HG03095 (cell line): ENCODE measurements at regions not wholly inside any gene's neighbourhood (a gene's known extent, or its start where the extent isn't known, plus 50 kb on each side); places are given as distances from the start of the nearest gene placed in this dataset.

ENCODE experiments used
- ATAC-seq: cut with Tn5 transposase; IDR thresholded peaks from one replicate; pipeline ENCODE4 v1.9.1; 2021; ENCODE audit warnings: moderate library complexity; ENCODE audit not compliant: unreplicated experiment

DNA sequence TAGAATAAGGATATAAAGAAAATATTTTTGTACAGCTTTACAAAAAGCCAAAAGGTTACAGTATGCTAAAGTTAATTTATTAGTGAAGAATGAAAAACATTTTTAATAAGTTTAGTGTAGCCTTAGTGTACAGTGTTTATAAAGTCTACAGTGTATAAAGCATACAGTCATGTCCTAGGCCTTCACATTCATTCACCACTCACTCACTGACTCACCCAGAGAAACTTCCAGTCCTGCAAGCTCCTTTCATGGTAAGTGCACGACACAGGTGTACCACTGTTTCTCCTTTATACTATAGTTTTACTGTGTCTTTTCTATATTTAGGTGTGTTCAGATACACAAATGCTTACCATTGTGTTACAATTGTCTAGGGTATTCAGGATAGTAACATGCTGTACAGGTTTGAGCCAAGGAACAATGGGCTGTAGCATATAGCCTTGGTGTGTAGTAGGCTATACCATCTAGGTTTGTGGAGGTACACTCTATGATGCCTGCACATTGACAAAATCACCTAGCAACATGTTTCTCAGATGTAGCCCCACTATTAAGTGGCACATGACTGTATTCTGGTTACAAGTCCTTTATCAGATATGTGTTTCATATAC lies 197.1 kb upstream of the KBTBD8 start:
- no peak for ATAC-seq

DNA sequence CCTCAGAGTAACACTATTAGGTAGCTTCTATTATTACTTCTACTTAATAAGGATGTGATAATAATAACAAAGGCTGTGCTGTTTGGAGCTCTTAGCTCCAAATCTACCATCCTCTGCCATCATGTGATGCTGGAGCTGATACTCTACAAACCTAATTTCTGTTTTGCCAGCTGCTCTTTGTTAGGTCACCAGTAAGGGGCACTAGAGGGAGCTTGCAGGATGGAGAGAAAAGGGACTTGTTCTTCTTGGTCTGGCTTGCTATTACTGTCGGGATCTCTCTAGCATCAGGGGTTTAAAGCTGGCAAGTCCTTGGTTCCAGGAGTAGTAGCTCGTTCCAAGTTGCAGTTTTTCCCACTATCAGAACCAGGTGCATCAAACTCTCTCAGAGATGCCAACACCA lies 194.9 kb upstream of the KBTBD8 start:
- ATAC-seq = no peak

DNA sequence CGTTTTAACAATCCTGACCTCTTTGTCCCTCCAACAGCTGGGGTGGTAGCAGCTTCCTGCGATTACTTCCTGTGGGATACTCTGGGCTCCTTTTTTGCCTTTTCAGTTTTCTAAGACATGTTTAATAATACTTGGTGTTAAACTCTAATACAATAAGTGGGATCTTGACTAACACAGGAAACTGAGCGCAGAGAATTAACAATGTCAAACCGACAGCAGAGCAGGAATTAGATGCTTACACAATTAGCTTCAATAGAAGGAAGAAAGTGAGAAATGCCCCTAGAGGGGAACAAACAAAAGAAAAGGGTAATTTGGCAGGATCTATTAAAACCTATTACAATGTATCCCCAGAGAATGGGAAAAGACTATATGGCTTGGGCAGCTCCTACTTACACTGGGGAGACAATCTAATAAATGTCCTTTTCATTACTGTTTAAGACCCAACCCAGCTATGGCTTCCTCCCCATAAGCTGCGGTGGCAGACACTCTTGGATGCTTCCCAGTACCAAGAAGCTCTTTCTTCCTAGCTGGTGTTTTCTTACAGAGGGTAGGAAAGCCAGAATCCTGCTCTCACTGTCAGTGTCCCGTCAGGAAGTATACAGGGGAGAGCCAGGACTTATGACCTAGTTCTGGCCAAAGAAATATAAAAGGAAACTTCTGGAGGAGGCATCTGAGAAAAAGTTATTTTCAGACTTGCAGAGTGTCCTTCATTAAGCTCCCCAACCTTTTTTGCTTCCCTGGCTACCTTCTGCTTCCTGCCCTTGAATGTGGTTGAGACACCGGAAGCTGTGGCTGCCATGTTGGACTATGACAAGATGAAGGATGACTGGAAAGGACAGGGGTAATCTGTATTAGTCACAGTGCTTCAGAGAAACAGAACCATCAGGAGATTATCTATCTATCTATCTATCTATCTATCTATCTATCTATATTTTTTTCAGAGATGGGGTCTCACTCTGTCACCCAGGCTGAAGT lies 194.1 kb upstream of the KBTBD8 start:
- no peak for ATAC-seq

DNA sequence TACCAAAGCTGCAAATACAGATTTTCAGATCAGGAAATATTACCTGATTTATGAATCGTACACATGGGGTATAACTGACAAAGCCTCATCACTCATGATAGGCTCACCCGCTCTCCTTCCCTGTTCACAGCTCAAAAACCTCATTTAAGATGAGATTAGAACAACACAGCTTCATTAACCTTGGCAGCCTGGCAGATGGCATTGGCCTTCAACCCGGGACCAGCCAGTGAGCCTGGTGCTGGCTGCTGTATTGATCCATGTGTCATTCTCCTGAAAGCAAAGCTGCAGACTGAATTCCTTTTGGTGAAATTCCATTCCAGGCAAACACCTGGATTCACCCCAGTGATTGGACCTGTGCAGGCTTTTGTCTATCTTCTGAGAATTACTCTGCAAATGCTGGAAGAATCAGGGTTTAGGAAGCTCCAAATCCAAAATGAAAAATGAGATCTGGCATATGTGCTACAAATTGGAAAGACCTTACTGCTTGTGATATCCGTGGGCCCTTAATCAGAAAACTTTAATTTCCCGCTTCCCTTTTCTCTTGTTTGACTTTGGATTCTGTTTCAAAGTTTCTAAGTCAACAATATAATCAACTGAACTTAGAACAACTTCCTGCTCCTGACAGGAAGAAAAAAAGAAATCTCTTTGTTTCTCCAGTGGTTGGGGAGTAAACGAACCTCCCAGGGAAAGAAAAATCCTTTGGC lies 189.1 kb upstream of the KBTBD8 start:
- ATAC-seq = no peak

DNA sequence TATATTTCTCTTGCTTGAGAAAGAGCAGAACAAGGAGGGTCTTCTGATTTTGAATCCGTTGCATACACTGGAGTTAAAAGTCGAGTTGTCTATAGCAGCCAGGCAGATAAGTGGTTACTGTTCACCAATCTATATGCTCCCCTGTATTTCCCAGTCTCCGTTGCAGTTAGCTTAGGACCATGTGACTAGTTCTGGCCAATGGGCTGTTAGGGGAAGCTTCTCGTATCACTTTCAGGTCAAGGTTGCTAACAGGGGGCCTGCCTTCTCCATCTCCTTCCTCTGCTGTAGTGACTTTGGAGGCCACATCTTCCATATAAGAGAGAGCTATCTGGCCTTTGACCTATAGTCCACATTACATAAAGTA lies 188.5 kb upstream of the KBTBD8 start:
- ATAC-seq = no peak

DNA sequence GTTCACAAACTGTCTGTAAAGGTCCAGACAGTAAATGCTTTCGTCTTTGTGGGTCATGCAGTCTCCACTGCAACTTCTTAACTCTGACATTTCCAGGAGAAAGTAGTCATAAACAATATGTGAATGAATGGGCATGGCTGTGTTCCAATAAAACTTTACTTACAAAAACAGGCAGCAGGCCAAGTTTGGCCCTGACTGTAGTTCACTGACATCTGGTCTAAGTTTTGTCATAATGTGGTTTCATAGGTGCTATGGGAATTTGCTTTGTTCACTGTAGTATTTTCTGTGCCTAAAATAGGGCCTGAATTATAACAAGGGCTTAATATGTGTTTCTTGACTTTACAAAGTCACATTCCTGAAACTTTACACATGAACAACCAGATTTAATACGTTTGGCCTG lies 186.0 kb upstream of the KBTBD8 start:
- ATAC-seq = no peak

DNA sequence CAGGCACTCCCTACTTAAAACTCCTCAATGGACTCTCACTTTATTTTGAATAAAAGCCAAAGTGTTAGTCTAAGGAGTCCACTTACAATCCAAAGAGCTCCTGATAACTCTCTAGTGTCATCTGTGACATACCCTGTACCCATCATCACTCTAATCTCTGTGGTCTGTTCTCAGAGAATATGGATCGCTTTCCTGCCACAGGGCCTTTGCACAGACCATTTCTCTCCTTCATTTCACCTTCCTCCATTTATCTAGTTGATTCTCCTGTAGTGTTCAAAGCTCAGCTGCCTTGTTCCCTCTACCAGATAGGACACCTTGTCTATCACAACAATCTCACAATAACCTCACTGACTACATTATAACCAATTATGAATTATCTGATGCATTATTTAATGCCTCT lies 185.4 kb upstream of the KBTBD8 start:
- no peak for ATAC-seq

DNA sequence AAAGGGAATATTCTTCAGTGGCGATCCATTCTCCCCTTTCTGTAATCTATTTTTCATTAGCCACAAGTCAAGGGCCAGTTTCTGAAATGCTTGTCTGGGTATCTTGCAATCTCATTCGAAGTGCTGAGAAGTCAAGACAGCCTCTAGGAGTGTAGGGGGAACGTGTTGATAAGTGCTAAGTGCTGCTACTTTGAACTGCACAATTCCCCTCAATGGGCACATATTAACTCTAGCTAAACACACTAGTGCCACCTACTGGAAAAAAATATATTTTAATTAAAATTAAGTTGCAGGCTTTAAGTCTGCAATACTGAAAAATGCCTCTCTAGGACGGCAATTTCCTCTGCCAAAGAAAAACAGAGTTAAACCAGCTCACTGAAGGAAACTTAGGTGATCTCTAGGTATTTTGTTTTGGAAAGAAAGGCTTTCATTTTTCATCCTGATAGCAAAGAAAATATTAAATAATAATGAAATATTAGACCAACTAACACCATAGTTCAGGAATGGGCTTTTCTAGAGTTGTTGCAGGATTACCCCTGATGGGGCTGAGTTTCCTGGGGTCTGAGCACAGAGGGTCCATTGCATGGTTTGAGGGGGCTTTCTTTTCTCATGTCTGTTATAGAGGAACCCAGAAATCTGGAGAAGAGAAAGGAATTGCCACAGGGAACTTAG lies 181.9 kb upstream of the KBTBD8 start:
- no peak for ATAC-seq

DNA sequence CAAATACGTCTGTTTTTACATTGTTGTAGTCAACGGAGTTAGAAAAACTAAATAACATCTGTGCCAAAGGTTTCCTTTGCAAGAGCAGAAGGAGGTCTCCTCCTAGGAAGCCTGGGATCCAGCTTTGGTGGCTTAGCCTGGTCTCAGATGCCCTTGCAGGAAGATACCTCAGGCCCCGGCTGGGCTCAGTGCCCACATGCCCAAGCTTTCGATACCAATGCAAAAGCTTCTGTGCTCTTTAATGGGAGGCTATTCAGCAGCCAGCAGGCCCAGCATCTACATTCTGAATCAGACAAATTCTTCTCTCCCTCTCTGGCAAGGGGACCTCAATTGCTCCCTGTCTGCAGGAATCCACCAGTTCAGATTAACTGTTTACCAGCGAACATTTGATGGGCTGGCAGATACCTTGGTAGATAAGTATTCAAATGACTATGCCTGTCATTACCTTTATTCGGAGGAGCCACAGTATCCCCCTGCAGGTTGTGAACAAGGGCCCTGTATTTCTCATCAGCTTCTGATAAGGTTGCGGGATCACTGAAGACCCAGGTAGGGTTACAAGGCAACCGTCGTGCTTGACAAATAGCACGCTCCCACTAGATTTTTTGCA lies 180.1 kb upstream of the KBTBD8 start:
- ATAC-seq = no peak

DNA sequence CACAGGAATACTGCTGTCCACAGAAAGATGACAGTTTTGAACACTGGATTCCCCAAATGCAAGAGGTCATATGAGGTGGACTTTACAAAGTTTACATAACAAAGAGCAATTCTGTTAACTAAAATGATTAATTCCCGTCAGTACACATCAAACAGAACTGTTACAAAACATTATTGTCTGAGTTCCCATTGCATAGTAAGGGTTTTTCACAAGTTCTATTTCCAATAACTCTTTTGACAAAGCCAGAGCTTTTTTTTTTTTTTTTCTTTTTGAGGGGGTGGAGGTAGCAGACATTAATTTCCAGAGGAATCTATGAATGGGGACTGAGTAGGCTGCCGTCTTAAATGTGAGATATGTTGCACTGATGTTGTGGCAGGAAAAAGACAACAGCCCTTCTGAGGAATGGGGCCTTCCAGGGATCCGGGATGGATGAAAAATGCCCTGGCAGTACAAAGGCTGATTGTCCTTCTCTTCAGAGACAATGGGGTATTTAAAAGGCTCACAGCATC lies 178.1 kb upstream of the KBTBD8 start:
- no peak for ATAC-seq

DNA sequence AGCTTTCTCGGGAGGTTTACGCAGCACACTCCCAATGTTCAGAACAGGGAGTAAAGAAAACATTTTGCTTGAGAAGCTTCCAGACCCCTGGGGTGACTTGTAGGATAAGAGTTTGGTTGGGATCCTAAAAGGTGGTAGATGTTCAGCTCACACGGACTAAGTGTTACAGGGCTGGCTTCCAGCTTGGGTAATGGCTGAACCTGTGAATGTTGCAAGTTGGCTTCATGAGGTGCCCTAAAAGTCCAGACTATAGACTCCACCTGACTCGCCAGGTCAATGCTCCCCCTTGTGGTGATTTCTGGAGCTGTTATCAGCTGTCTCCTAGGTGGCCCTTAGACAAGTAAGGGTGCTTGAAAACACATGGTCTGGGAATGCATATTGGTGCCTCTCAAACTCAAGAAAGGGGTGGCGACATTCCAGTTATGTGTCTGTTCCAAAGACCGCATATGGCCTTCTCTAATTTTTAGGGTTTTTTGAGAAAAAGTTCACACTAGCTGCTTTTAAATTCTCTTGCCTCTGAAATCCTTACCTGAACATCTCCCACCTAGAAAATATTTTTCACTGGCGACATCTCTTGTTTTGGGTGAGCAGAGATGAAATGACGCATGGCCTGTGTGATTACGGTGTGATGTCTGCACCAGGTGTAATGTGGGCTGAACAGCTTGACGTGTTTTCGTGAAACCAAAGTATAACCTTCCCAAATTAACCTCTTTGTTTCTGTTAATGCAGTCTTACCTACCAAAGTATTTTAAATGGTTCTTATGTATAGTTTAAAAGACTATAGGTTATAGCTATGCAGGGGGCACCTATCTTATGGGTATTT lies 175.7 kb upstream of the KBTBD8 start:
- peak; percentile 79 for ATAC-seq

DNA sequence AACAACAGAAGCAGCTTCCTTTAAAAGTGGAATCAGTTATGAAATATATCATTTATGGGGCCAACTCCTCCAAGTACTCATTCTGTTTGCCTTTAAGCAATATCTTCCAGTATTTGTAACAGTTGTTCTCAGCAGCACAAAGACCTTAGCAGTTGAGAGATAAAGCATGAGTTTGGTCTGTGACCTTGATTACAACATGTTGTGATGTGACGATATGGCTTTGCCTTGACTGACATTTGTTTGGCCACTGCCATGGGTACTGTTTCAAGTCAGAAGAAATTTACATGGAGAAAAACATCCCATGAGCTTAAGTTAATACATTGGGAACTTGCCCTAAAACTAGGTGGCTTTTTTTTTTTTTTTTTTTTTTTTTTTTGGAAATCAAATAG lies 175.1 kb upstream of the KBTBD8 start:
- no peak for ATAC-seq

DNA sequence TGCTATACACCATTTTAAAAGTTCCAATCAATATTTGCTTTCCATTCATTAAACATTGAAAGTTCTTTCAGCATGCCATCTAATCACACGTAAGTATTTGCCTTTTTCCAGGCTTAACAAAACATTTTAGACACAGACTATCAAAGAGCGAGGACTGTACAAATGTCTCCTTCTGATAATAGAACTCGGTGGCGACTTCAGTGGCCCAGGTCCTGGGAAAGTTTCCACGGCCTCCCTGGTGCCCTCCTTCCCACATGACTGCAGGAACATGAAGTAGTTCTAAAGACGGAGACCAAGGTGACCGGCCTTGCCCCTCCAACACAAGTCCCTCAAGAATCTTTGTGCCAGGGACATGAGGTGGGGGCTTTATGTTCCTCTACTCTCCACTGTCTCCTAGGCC lies 174.6 kb upstream of the KBTBD8 start:
- no peak for ATAC-seq

DNA sequence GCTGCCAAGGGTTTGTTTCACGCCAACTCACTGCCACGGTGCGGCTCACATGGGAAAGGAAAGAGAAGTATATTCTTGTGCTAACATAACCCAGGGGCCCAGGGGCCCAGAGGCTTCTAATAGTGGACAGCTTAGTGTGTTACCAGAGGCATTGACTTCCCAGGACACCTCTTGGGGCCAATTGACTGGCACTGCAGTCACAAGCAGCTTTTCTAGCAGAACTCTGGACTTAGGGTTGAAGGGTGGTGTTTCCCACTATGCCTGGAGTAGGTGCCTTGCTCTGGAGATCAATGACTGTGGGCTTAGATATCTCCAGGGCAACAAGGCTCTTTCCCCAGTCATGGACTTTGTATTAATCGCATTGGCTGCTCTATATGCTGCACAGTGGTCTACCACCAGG lies 172.7 kb upstream of the KBTBD8 start:
- ATAC-seq = no peak

DNA sequence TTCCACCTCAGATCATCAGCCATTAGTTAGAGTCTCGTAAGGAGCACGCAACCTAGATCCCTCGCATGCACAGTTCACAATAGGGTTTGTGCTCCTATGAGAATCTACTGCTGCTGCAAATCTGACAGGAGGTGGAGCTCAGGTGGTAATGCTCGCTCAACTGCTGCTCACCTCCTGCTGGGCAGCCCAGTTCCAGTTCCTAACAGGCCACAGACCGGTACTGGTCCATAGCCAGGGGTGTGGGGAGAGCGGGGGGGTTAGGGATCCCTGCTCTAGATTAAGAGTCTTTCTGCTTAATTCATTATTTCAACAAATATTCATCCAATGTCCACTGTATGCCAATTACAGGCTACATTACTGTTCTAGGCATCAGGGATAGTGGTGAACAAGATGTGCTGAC lies 170.4 kb upstream of the KBTBD8 start:
- no peak for ATAC-seq

DNA sequence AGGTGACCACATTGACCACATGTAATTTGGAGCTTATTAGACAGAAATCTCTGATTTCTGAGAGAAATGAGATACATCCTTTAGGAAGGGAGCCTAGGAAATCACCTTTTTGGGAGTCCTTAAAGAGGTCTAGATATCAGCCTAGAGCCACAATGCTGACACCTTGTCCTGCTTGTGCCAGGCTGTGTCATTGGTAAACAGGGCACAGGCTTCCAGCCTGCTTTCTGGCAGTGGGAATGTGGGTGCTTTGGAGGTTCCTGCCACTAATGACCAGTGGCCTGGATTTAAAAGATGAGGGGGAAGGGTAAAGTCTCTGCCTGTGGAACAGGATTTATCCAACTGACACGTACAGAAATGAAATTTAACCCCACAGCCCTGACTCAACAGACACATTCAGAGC lies 169.8 kb upstream of the KBTBD8 start:
- ATAC-seq = no peak

DNA sequence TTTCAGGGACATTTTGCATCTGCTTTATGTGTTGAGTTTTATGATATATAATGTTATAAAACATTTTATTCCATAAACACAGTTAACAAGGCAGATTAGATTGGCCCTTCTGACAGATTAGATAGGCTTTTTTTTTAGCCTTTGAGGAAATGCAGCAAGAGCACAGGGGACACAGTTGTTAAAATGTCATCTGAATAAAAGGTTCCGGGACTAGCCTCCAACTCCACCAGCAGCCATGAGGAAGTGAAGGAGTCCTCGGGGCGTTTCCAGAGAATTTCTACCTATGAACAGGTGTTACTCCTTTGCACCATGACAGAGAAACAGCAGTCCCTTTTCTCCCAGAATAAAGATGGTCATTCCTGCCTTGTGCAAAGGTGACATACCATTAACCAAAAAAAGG lies 167.8 kb upstream of the KBTBD8 start:
- no peak for ATAC-seq

DNA sequence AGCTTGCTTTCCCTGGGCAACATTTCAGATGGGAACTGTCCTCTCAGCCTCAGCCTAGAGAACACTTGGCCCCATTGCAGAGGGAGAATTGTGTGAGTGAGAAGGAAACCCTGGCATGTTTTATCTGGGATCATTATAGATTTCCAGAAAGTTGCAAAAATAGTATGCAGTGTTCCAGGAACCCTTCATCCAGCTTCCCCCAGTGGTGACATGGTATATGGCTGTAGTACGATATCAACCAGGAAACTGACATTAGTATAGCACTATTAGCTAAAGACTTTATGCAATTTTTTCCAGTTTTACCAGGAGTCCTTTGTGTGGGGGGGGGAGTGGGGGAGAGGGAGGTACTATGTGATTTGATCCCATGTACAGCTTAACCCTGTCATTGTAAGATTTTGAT lies 166.2 kb upstream of the KBTBD8 start:
- ATAC-seq = no peak

DNA sequence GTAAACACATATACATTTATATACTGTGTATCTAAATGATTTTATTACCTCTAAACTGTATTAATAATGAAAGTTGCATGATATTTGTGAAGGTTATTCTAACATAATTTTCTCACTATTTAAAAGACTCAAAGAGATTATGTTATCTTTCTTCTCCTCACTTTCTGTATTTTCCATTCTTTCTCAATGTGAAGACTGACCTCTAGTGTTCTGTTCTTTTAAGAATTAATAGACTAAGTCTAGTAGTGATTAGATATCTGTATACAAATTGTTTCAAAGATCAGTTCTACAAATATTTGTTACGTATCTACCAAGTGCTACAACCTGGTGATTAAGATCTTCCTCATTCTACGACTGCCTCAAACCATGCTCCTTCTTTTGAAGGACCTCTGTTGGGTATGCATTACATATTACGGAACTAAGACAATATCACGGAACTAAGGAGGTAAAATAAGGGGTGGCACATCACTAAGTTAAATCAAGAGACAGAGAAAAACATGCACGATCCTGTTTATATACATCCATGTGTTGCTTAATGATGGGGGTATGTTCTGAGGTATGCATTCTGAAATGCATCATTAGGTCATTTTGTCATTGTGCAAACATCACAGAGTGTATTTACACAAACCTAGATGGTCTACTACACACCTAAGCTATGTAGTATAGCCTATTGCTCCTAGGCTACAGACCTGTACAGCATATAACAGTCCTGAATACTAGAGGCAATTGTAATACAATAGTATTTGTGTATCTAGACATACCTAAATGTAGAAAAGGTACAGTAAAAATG lies 161.5 kb upstream of the KBTBD8 start:
- no peak for ATAC-seq
